HEK293T (cell line): ENCODE measurements at regions not wholly inside any gene's neighbourhood (a gene's known extent, or its start where the extent isn't known, plus 50 kb on each side); places are given as distances from the start of the nearest gene placed in this dataset.

ENCODE experiments used
- CTCF ChIA-PET: fragments of 350-600 bp; formaldehyde crosslinking; extraction: SDS; loops from one replicate; lab custom pipeline; 2021; ENCODE audit warnings: antibody characterized with exemption, inconsistent platforms; lab: Yijun Ruan, JAX
- POLR2A ChIA-PET: fragments of 350-600 bp; formaldehyde crosslinking; extraction: SDS; loops from one replicate; lab custom pipeline; 2020; ENCODE audit warnings: antibody characterized with exemption, inconsistent platforms; lab: Yijun Ruan, JAX
- DNase-seq: peaks from one replicate; pipeline ENCODE4 v3.0.0; 2012; ENCODE audit warnings: mixed read lengths; ENCODE audit errors: extremely low spot score
- ARNT ChIP-seq: fragments of 450-650 bp; IDR thresholded peaks from 2 replicates; pipeline ENCODE4 v1.6.1; 2017; ENCODE audit warnings: mild to moderate bottlenecking
- BHLHE40 ChIP-seq: fragments of 450-650 bp; IDR thresholded peaks from 2 replicates; pipeline ENCODE4 v1.6.1; 2016; ENCODE audit warnings: mild to moderate bottlenecking, moderate library complexity, borderline replicate concordance
- CTBP1 ChIP-seq: fragments of 450-650 bp; IDR thresholded peaks from 2 replicates; pipeline ENCODE4 v1.6.1; 2016; ENCODE audit warnings: borderline replicate concordance
- ELF4 ChIP-seq: fragments of 450-650 bp; IDR thresholded peaks from 2 replicates; pipeline ENCODE4 v1.6.1; 2017; ENCODE audit warnings: antibody characterized with exemption
- FOXA1 ChIP-seq: fragments of 450-650 bp; IDR thresholded peaks from 2 replicates; pipeline ENCODE4 v1.6.1; 2016; ENCODE audit warnings: mild to moderate bottlenecking
- FOXK2 ChIP-seq: fragments of 450-650 bp; IDR thresholded peaks from 2 replicates; pipeline ENCODE4 v1.6.1; 2016; ENCODE audit warnings: mild to moderate bottlenecking
- FOXM1 ChIP-seq: fragments of 450-650 bp; IDR thresholded peaks from 2 replicates; pipeline ENCODE4 v1.6.1; 2017; ENCODE audit warnings: mild to moderate bottlenecking, borderline replicate concordance
- HDGF ChIP-seq: fragments of 450-650 bp; IDR thresholded peaks from 2 replicates; pipeline ENCODE4 v1.6.1; 2017; ENCODE audit warnings: antibody characterized with exemption, borderline replicate concordance
- L3MBTL2 ChIP-seq: fragments of 450-650 bp; conservative IDR thresholded peaks from 2 replicates; pipeline ENCODE4 v1.6.1; 2016; ENCODE audit warnings: mild to moderate bottlenecking
- LEF1 ChIP-seq: fragments of 450-650 bp; IDR thresholded peaks from 2 replicates; pipeline ENCODE4 v1.6.1; 2017; ENCODE audit warnings: mild to moderate bottlenecking, borderline replicate concordance
- NFRKB ChIP-seq: fragments of 450-650 bp; IDR thresholded peaks from 2 replicates; pipeline ENCODE4 v1.6.1; 2016; ENCODE audit warnings: mild to moderate bottlenecking, moderate library complexity
- SP1 ChIP-seq: fragments of 450-650 bp; IDR thresholded peaks from 2 replicates; pipeline ENCODE4 v1.6.1; 2017
- SUZ12 ChIP-seq: fragments of 450-650 bp; IDR thresholded peaks from 2 replicates; pipeline ENCODE4 v1.6.1; 2016; ENCODE audit warnings: mild to moderate bottlenecking
- TARDBP ChIP-seq: fragments of 450-650 bp; IDR thresholded peaks from 2 replicates; pipeline ENCODE4 v1.6.1; 2016
- ZNF384 ChIP-seq: fragments of 450-650 bp; IDR thresholded peaks from 2 replicates; pipeline ENCODE4 v1.6.1; 2016
- TF ChIP-seq, protein P1 (sequence below): fragments of 450-650 bp; IDR thresholded peaks from 2 replicates; pipeline ENCODE4 v1.6.1; 2016

- no peak for TF ChIP-seq ELF4
- TF ChIP-seq LEF1, result no peak
- TF ChIP-seq NFRKB, result no peak
- no peak for TF ChIP-seq TARDBP
- TF ChIP-seq ZNF384, result no peak
- TF ChIP-seq, protein P1, sequence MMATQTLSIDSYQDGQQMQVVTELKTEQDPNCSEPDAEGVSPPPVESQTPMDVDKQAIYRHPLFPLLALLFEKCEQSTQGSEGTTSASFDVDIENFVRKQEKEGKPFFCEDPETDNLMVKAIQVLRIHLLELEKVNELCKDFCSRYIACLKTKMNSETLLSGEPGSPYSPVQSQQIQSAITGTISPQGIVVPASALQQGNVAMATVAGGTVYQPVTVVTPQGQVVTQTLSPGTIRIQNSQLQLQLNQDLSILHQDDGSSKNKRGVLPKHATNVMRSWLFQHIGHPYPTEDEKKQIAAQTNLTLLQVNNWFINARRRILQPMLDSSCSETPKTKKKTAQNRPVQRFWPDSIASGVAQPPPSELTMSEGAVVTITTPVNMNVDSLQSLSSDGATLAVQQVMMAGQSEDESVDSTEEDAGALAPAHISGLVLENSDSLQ, result no peak
- no peak for TF ChIP-seq FOXM1
- TF ChIP-seq SUZ12, result no peak
- no peak for DNase-seq
- ChIA-PET POLR2A (no interaction called here), CTCF (no interaction called here)
Measured at GRCh38 chr2:145302451-145302850, 782.5 kb upstream of the ZEB2 start.

GRCh38 chr2:145299368-145299767 is 779.4 kb upstream of the ZEB2 start:
- no peak for DNase-seq
- POLR2A ChIA-PET, result no interaction called here
- TF ChIP-seq BHLHE40, result no peak
- no peak for TF ChIP-seq SP1
- TF ChIP-seq, protein P1, result no peak
- no peak for TF ChIP-seq ARNT
- no peak for TF ChIP-seq ZNF384
- TF ChIP-seq NFRKB, result no peak
- no peak for TF ChIP-seq SUZ12
- no peak for TF ChIP-seq HDGF
- no peak for TF ChIP-seq FOXK2
- TF ChIP-seq CTBP1, result no peak
- CTCF ChIA-PET, result no interaction called here

DNA sequence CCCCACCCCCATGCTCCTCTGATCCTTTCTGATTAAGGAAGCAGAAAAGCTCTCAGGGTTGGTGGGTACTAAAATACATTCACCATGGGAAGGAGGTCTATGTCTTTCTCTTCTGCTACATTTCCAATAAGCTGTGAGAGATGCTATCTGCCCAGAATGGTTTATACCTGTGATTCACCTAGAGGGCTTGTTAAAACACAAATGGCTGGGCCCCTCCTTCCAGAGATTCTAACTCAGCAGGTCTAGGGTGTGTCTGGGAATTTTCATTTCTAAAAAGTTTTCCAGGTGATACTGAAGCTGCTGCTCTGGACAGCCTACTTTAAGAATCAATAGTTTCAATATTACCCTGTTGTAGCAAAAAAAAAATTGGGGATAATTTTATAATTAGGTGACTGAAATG is 772.2 kb upstream of the ZEB2 start:
- no peak for TF ChIP-seq FOXA1
- TF ChIP-seq L3MBTL2, result no peak
- TF ChIP-seq CTBP1, result no peak
- no peak for TF ChIP-seq LEF1
- TF ChIP-seq ZNF384, result no peak
- TF ChIP-seq ARNT, result no peak
- TF ChIP-seq SUZ12, result no peak
- TF ChIP-seq HDGF, result no peak
- TF ChIP-seq FOXM1, result no peak
- no peak for TF ChIP-seq TARDBP
- TF ChIP-seq SP1, result no peak
- no peak for TF ChIP-seq FOXK2
- TF ChIP-seq BHLHE40, result no peak
- TF ChIP-seq, protein P1, result no peak
- no peak for TF ChIP-seq NFRKB
- no peak for TF ChIP-seq ELF4
- no peak for DNase-seq
- CTCF ChIA-PET, result no interaction called here
- POLR2A ChIA-PET, result no interaction called here

DNA sequence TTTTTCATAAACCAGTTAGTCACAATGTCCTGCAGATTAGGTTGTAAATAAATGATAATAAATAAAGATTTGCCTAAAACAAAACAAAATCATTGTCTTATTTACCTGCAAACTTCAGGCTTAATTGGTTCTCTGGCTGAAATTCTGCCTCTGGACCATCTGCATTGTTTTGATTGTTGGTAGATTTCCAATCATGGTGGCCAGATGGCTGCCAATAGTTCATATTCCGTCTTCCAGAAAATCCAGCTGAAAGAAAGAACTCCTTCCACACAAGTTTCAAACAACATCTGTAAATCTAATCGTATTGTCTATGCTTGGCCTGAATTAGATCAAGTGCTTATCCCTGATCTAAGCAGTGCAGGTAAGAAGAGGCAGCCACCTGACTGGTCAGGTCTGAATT is 771.1 kb upstream of the ZEB2 start:
- no peak for TF ChIP-seq BHLHE40
- no peak for TF ChIP-seq FOXK2
- TF ChIP-seq ELF4, result no peak
- no peak for TF ChIP-seq NFRKB
- no peak for TF ChIP-seq TARDBP
- TF ChIP-seq, protein P1, result no peak
- no peak for TF ChIP-seq CTBP1
- TF ChIP-seq ZNF384, result no peak
- TF ChIP-seq ARNT, result no peak
- TF ChIP-seq FOXA1, result no peak
- no peak for TF ChIP-seq L3MBTL2
- TF ChIP-seq FOXM1, result no peak
- no peak for TF ChIP-seq SUZ12
- TF ChIP-seq HDGF, result no peak
- POLR2A ChIA-PET, result no interaction called here
- DNase-seq, result no peak
- CTCF ChIA-PET, result no interaction called here

DNA sequence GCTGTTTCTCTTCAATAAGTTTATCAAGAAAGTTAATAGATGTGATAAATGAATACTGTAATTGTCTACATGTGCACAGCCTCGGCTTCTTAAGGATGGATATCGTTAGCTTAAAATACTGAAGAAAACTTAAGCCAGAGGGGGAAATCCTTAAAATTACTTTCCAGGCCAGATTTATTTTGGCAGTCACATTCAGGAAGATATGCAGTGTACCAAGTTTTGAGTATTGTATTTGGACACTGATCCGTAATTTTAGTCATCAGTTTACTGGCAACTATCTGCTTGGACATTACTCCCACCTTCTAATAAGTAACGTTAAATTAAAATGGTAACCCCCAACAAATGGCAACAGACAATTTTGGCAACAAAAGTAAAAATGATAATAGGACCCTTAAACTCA is 770.0 kb upstream of the ZEB2 start:
- DNase-seq, result no peak
- TF ChIP-seq SP1 (no peak), ZNF384 (no peak), TARDBP (no peak), LEF1 (no peak), L3MBTL2 (no peak), FOXM1 (no peak), HDGF (no peak), BHLHE40 (no peak), SUZ12 (no peak), ELF4 (no peak), CTBP1 (no peak)
- TF ChIP-seq, protein P1, result no peak
- CTCF ChIA-PET, result no interaction called here
- POLR2A ChIA-PET, result no interaction called here
